ENCODE measurements at regions not wholly inside any gene's neighbourhood (a gene's known extent, or its start where the extent isn't known, plus 50 kb on each side); places are given as distances from the start of the nearest gene placed in this dataset.

DNA sequence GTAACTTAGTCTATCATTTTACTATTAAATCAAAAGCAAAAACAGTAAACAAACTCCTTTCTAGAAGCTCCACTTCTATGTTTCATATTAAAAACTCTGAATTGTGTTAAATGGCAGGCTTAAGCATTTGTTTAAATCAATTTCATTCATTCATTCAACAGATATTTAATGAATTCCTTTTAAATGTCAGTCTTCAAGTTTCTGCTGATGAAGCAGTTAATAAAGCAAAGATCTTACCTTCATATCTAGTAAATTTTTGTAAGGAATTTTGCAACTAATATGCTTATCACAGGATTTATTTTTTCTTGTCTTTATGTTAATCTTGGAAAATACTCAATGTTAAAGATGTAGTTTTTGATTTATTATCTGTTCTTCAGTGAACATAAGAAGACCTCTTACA is 54.1 kb upstream of the RGS18 start:
- no peak overlapping the region for H3K4me2 ChIP-seq (ENCODE audit: low read length)
- no peak for TF ChIP-seq CTCF (IDR thresholded peaks at IDR 0.05; ENCODE audit: insufficient read depth, low read depth, low read length)
- no peak for TF ChIP-seq EZH2 (IDR thresholded peaks at IDR 0.05; ENCODE audit: insufficient read depth, low read length)
- H3K27ac Mint-ChIP-seq (ENCODE audit: unreplicated experiment) = no peak overlapping the region
- FAIRE-seq = no peak
- H3K27me3 Mint-ChIP-seq (ENCODE audit: low read depth, unreplicated experiment) = no peaks in the 10 kb centered on the region
- peaks cover 9% of the 10 kb centered on the region for H3K4me1 ChIP-seq (ENCODE audit: insufficient read depth, low read length)
- H4K20me1 ChIP-seq (ENCODE audit: insufficient read depth, low read length) = no peaks in the 10 kb centered on the region
- no peaks in the 10 kb centered on the region for H3K36me3 ChIP-seq (ENCODE audit: insufficient read depth, low read length)
- no peaks in the 10 kb centered on the region for H3K27me3 ChIP-seq (ENCODE audit: insufficient read depth, low read length)
- no peak overlapping the region for H3K9ac ChIP-seq (ENCODE audit: low read length)
- peaks cover 15% of the 10 kb centered on the region for H3K4me1 Mint-ChIP-seq (ENCODE audit: low read depth, unreplicated experiment)
- H3K79me2 ChIP-seq (ENCODE audit: insufficient read depth, low read length) = no peaks in the 10 kb centered on the region
- no peak overlapping the region for H2AFZ ChIP-seq (ENCODE audit: low read depth, low read length)
- H3K4me3 Mint-ChIP-seq (ENCODE audit: unreplicated experiment) = no peak overlapping the region
- H3K9me3 Mint-ChIP-seq (ENCODE audit: unreplicated experiment) = no peaks in the 10 kb centered on the region
- no peaks in the 10 kb centered on the region for H3K36me3 Mint-ChIP-seq (ENCODE audit: low read depth, unreplicated experiment)
- H3K27ac ChIP-seq (ENCODE audit: low read depth, low read length) = no peak overlapping the region
- no peaks in the 10 kb centered on the region for H3K9me3 ChIP-seq (ENCODE audit: insufficient read depth, low read depth, low read length)
- no peak overlapping the region for H3K4me3 ChIP-seq (ENCODE audit: insufficient read depth, low read depth, low read length)
- no peak for DNase-seq (ENCODE audit: low read depth)

GRCh38 chr1:192104852-192105251 is 53.4 kb upstream of the RGS18 start:
- FAIRE-seq (no peak), DNase-seq (ENCODE audit: low read depth) (peak; percentile 77)
- Mint-ChIP-seq H3K4me1 (ENCODE audit: low read depth, unreplicated experiment) (peaks cover 15% of the 10 kb centered on the region), H3K27ac (ENCODE audit: unreplicated experiment) (peak overlapping the region; percentile 77), H3K27me3 (ENCODE audit: low read depth, unreplicated experiment) (no peaks in the 10 kb centered on the region), H3K36me3 (ENCODE audit: low read depth, unreplicated experiment) (no peaks in the 10 kb centered on the region), H3K9me3 (ENCODE audit: unreplicated experiment) (no peaks in the 10 kb centered on the region), H3K4me3 (ENCODE audit: unreplicated experiment) (no peak overlapping the region)
- no peak overlapping the region for H3K9ac ChIP-seq (ENCODE audit: low read length)
- no peaks in the 10 kb centered on the region for H3K27me3 ChIP-seq (ENCODE audit: insufficient read depth, low read length)
- no peak overlapping the region for H3K4me3 ChIP-seq (ENCODE audit: insufficient read depth, low read depth, low read length)
- no peaks in the 10 kb centered on the region for H3K79me2 ChIP-seq (ENCODE audit: insufficient read depth, low read length)
- no peaks in the 10 kb centered on the region for H3K36me3 ChIP-seq (ENCODE audit: insufficient read depth, low read length)
- TF ChIP-seq CTCF (IDR thresholded peaks at IDR 0.05; ENCODE audit: insufficient read depth, low read depth, low read length) (no peak), EZH2 (IDR thresholded peaks at IDR 0.05; ENCODE audit: insufficient read depth, low read length) (no peak)
- H3K4me1 ChIP-seq (ENCODE audit: insufficient read depth, low read length) = peaks cover 9% of the 10 kb centered on the region
- H3K9me3 ChIP-seq (ENCODE audit: insufficient read depth, low read depth, low read length) = no peaks in the 10 kb centered on the region
- H4K20me1 ChIP-seq (ENCODE audit: insufficient read depth, low read length) = no peaks in the 10 kb centered on the region
- H2AFZ ChIP-seq (ENCODE audit: low read depth, low read length) = peak overlapping the region; percentile 63
- peak overlapping the region; percentile 70 for H3K27ac ChIP-seq (ENCODE audit: low read depth, low read length)
- peak overlapping the region; percentile 27 for H3K4me2 ChIP-seq (ENCODE audit: low read length)

DNA sequence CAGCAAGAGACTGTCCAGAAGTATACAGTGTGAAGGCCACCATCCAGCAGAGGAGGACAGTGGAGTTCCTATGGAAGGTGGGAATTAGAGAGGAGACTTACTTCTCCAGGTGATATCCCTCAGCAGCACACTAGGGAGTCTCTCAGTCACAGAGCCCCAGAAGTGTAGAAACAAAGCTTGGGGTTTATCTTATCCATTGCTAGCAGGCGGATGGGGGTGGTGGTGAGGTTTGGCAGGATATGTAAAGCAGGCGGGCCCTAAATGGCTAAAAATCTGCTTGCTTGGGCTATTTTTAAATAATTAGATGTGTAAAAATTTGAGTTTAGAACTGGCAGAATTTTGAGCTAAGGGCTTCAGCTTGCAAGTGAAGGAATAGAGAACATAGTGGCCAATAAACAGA is 50.1 kb upstream of the RGS18 start:
- Histone ChIP-seq H4K20me1 (ENCODE audit: insufficient read depth, low read length) (no peaks in the 10 kb centered on the region), H3K9ac (ENCODE audit: low read length) (no peak overlapping the region), H3K9me3 (ENCODE audit: insufficient read depth, low read depth, low read length) (no peaks in the 10 kb centered on the region), H2AFZ (ENCODE audit: low read depth, low read length) (no peak overlapping the region), H3K4me1 (ENCODE audit: insufficient read depth, low read length) (peaks cover 9% of the 10 kb centered on the region), H3K79me2 (ENCODE audit: insufficient read depth, low read length) (no peaks in the 10 kb centered on the region), H3K27me3 (ENCODE audit: insufficient read depth, low read length) (no peaks in the 10 kb centered on the region), H3K4me3 (ENCODE audit: insufficient read depth, low read depth, low read length) (no peak overlapping the region), H3K4me2 (ENCODE audit: low read length) (no peak overlapping the region), H3K27ac (ENCODE audit: low read depth, low read length) (no peak overlapping the region), H3K36me3 (ENCODE audit: insufficient read depth, low read length) (no peaks in the 10 kb centered on the region)
- TF ChIP-seq EZH2 (IDR thresholded peaks at IDR 0.05; ENCODE audit: insufficient read depth, low read length) (no peak), CTCF (IDR thresholded peaks at IDR 0.05; ENCODE audit: insufficient read depth, low read depth, low read length) (no peak)
- Mint-ChIP-seq H3K9me3 (ENCODE audit: unreplicated experiment) (no peaks in the 10 kb centered on the region), H3K4me1 (ENCODE audit: low read depth, unreplicated experiment) (peaks cover 10% of the 10 kb centered on the region), H3K36me3 (ENCODE audit: low read depth, unreplicated experiment) (no peaks in the 10 kb centered on the region), H3K4me3 (ENCODE audit: unreplicated experiment) (no peak overlapping the region), H3K27me3 (ENCODE audit: low read depth, unreplicated experiment) (no peaks in the 10 kb centered on the region), H3K27ac (ENCODE audit: unreplicated experiment) (no peak overlapping the region)
- no peak for DNase-seq (ENCODE audit: low read depth)
- FAIRE-seq = no peak
